NCI-H526 (cell line): ENCODE measurements at regions not wholly inside any gene's neighbourhood (a gene's known extent, or its start where the extent isn't known, plus 50 kb on each side); places are given as distances from the start of the nearest gene placed in this dataset.
A peak's percentile ranks its signal among the peaks of the same experiment; 100 is the strongest.

Experiments
- DNase-seq, 2 experiments: peaks; one replicate each; lab custom pipeline; 2025; lab: John Stamatoyannopoulos, UW

GRCh38 chr10:32171204-32171603 is 115.0 kb upstream of the KIF5B start:
- DNase-seq, result peak in 1 of 2 experiments; percentile 11

- no peak for DNase-seq
Measured at GRCh38 chr10:32169556-32169955, 113.3 kb upstream of the KIF5B start.

GRCh38 chr10:32167450-32167849 is 111.2 kb upstream of the KIF5B start:
- DNase-seq, result no peak

- no peak for DNase-seq
Measured at GRCh38 chr10:32166365-32166764, 110.1 kb upstream of the KIF5B start.

- no peak for DNase-seq
Measured at GRCh38 chr10:32163762-32164148, 107.5 kb upstream of the KIF5B start.

GRCh38 chr10:32163071-32163761 is 107.0 kb upstream of the KIF5B start:
- no peak for DNase-seq

- DNase-seq, result no peak
Measured at GRCh38 chr10:32161586-32161985, 105.4 kb upstream of the KIF5B start.

- no peak for DNase-seq
Measured at GRCh38 chr10:32160864-32161263, 104.6 kb upstream of the KIF5B start.

GRCh38 chr10:32159264-32159663 is 103.0 kb upstream of the KIF5B start:
- DNase-seq, result no peak

- no peak for DNase-seq
Measured at GRCh38 chr10:32156031-32156495, 99.8 kb upstream of the KIF5B start.

- no peak for DNase-seq
Measured at GRCh38 chr10:32155075-32155516, 98.9 kb upstream of the KIF5B start.

GRCh38 chr10:32153931-32154330 is 97.7 kb upstream of the KIF5B start:
- DNase-seq, result no peak

- DNase-seq, result no peak
Measured at GRCh38 chr10:32153252-32153651, 97.0 kb upstream of the KIF5B start.

- no peak for DNase-seq
Measured at GRCh38 chr10:32151871-32152270, 95.6 kb upstream of the KIF5B start.

- DNase-seq, result no peak
Measured at GRCh38 chr10:32150532-32151101, 94.4 kb upstream of the KIF5B start.

- DNase-seq, result no peak
Measured at GRCh38 chr10:32149252-32149955, 93.2 kb upstream of the KIF5B start.

- no peak for DNase-seq
Measured at GRCh38 chr10:32148864-32149251, 92.6 kb upstream of the KIF5B start.

- DNase-seq, result no peak
Measured at GRCh38 chr10:32147730-32148129, 91.5 kb upstream of the KIF5B start.

GRCh38 chr10:32146166-32146565 is 89.9 kb upstream of the KIF5B start:
- no peak for DNase-seq

- DNase-seq, result no peak
Measured at GRCh38 chr10:32144817-32145688, 88.8 kb upstream of the KIF5B start.

- DNase-seq, result no peak
Measured at GRCh38 chr10:32143302-32143847, 87.2 kb upstream of the KIF5B start.

- DNase-seq, result no peak
Measured at GRCh38 chr10:32142646-32143045, 86.4 kb upstream of the KIF5B start.
